ENCODE measurements at regions not wholly inside any gene's neighbourhood (a gene's known extent, or its start where the extent isn't known, plus 50 kb on each side); places are given as distances from the start of the nearest gene placed in this dataset.

DNA sequence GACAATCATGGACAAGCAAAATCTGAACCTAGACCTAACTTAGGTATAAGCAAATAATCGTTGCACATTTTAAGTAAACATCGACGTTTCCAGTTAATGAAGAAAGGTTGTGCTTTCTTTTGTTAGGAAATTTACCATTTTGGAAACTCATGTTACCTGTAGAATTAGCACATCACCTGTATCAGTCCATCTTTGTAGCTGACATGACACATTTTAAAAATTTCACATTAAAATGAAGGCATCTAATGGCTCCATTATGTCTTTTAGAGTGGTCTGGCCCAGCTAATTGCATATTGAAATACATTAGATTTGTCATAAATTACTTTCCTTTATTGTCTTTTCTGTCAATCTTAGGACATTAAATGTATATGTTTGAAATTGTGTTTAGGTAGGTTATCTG lies 119.0 kb upstream of the MGAT5 start:
- Histone ChIP-seq H4K20me1 (ENCODE audit: control insufficient read depth, insufficient read depth, insufficient read length) (no peaks in the 10 kb centered on the region), H3K79me2 (ENCODE audit: insufficient read depth, low read length) (peaks cover 2% of the 10 kb centered on the region; the same call in 1 of the 2 replicates), H3K18ac (ENCODE audit: insufficient read length, low read depth, low read length) (no peak overlapping the region), H3K23ac (ENCODE audit: insufficient read length, low read depth, low read length) (no peak overlapping the region), H3K79me1 (ENCODE audit: insufficient read depth, low read depth, low read length, poor library complexity, severe bottlenecking) (no peaks in the 10 kb centered on the region), H3T11ph (ENCODE audit: low read length) (no peak overlapping the region), H2BK5ac (ENCODE audit: insufficient read length, low read length) (no peak overlapping the region), H2BK120ac (ENCODE audit: low read depth, low read length, poor library complexity, severe bottlenecking) (no peak overlapping the region), H2BK20ac (ENCODE audit: low read depth, low read length, poor library complexity, severe bottlenecking) (no peak overlapping the region), H3K23me2 (ENCODE audit: insufficient read length, low read depth, low read length, poor library complexity, severe bottlenecking) (no peaks in the 10 kb centered on the region), H2BK15ac (ENCODE audit: low read depth, low read length) (no peak overlapping the region), H2BK12ac (ENCODE audit: insufficient read length, low read depth, low read length) (no peak overlapping the region), H4K8ac (replicated peaks; ENCODE audit: insufficient read length, low read depth, low read length) (no peak overlapping the region), H2AFZ (ENCODE audit: low read length) (no peak overlapping the region), H3K9ac (ENCODE audit: extremely low read depth, insufficient read length, low read length) (no peak overlapping the region), H3K14ac (ENCODE audit: insufficient read depth, low read length) (no peak overlapping the region), H3K27ac (ENCODE audit: insufficient read length, low read depth, low read length) (no peak overlapping the region), H3K4me1 (ENCODE audit: insufficient read depth, low read length) (peaks cover 14% of the 10 kb centered on the region), H4K91ac (ENCODE audit: insufficient read length, low read depth, low read length) (no peak overlapping the region), H3K27me3 (ENCODE audit: insufficient read depth, low read length) (no peaks in the 10 kb centered on the region), H4K5ac (ENCODE audit: insufficient read length, low read depth, low read length) (no peak overlapping the region), H2AK5ac (ENCODE audit: insufficient read length, low read length) (no peak overlapping the region), H3K56ac (ENCODE audit: insufficient read length, low read depth, low read length) (no peak overlapping the region), H3K4ac (ENCODE audit: low read depth, low read length) (no peak overlapping the region), H3K9me3 (ENCODE audit: control insufficient read depth, low read depth, low read length) (no peaks in the 10 kb centered on the region), H3K4me2 (ENCODE audit: insufficient read depth, insufficient read length, low read length) (no peak overlapping the region)
- TF ChIP-seq, protein P1, sequence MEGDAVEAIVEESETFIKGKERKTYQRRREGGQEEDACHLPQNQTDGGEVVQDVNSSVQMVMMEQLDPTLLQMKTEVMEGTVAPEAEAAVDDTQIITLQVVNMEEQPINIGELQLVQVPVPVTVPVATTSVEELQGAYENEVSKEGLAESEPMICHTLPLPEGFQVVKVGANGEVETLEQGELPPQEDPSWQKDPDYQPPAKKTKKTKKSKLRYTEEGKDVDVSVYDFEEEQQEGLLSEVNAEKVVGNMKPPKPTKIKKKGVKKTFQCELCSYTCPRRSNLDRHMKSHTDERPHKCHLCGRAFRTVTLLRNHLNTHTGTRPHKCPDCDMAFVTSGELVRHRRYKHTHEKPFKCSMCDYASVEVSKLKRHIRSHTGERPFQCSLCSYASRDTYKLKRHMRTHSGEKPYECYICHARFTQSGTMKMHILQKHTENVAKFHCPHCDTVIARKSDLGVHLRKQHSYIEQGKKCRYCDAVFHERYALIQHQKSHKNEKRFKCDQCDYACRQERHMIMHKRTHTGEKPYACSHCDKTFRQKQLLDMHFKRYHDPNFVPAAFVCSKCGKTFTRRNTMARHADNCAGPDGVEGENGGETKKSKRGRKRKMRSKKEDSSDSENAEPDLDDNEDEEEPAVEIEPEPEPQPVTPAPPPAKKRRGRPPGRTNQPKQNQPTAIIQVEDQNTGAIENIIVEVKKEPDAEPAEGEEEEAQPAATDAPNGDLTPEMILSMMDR (conservative IDR thresholded peaks at IDR 0.05), result no peak
- Mint-ChIP-seq H3K27me3 (ENCODE audit: low read depth) (no peaks in the 10 kb centered on the region), H3K27ac (no peak overlapping the region), H3K36me3 (ENCODE audit: insufficient read depth in 1 of 3, low read depth in 3 of 3) (peaks cover 9 to 13% (median 11%) of the 10 kb centered on the region in 3 experiments; a peak in 6 of 7 replicates), H3K9me3 (peaks cover 5 to 8% of the 10 kb centered on the region in 2 experiments), H3K4me3 (no peak overlapping the region), H3K4me1 (peaks cover 59 to 60% of the 10 kb centered on the region in 2 experiments)
- WGBS (ENCODE audit: extremely low coverage, insufficient read length, low lambda C conversion rate), result no CpG with 5 or more reads among the region's 3 CpGs
- no peak for DNase-seq
